ENCODE measurements at regions not wholly inside any gene's neighbourhood (a gene's known extent, or its start where the extent isn't known, plus 50 kb on each side); places are given as distances from the start of the nearest gene placed in this dataset.

- WGBS (ENCODE audit: low lambda C conversion rate), result 4% methylated on average over 7 of the region's 7 CpGs
- ATAC-seq, result no peak
- no peak for FAIRE-seq
- Histone ChIP-seq H3K4me3 (replicated peaks in 1 of 3; ENCODE audit: insufficient read depth in 1 of 3, low read depth in 2 of 3, low read length in 3 of 3) (no peak overlapping the region), H4K20me1 (ENCODE audit: insufficient read depth, low read length) (no peaks in the 10 kb centered on the region), H3K27ac (ENCODE audit: extremely low read length, insufficient read depth, low read length) (no peak overlapping the region), H3K27me3 (ENCODE audit: control insufficient read depth in 1 of 2, insufficient read depth in 2 of 2, low read length in 2 of 2) (no peaks in the 10 kb centered on the region; a peak in 1 of 5 replicates), H3K36me3 (replicated peaks in 1 of 2; ENCODE audit: control insufficient read depth in 1 of 2, insufficient read depth in 2 of 2, low read length in 2 of 2) (no peaks in the 10 kb centered on the region), H3K9ac (ENCODE audit: insufficient read depth, low read depth, low read length) (no peak overlapping the region), H3K9me3 (ENCODE audit: low read length) (no peaks in the 10 kb centered on the region), H2AFZ (ENCODE audit: low read length) (no peak overlapping the region), H3K79me2 (ENCODE audit: insufficient read depth, low read length) (no peaks in the 10 kb centered on the region), H3K4me2 (ENCODE audit: low read depth, low read length) (no peak overlapping the region), H3K4me1 (ENCODE audit: insufficient read depth, low read length) (no peaks in the 10 kb centered on the region)
- POLR2A ChIA-PET, result no interaction called here
- no TSS peak for BruUV-seq (replicated peaks)
- peak; percentile 17 for DNase-seq (ENCODE audit: low spot score)
- in situ Hi-C loops (cut with HindIII; ENCODE audit: extremely low pct_ligation_motif_present, low pct_unique_long_range_greater_than_20kb), result no loop called here
- intact Hi-C loops (cut with micrococcal nuclease; ENCODE audit: unreplicated experiment), result no loop called here
- CTCF ChIA-PET (ENCODE audit: low intra/inter-chr PET ratio, low total read pairs), result no interaction called here
- TF ChIP-seq RNF219 (CRISPR knock-in tag; IDR thresholded peaks at IDR 0.05) (no peak), ATM (IDR thresholded peaks at IDR 0.05; ENCODE audit: borderline replicate concordance) (no peak), ZNF816 (CRISPR knock-in tag; IDR thresholded peaks at IDR 0.05; ENCODE audit: borderline replicate concordance) (no peak), NAIF1 (CRISPR knock-in tag; IDR thresholded peaks at IDR 0.05; ENCODE audit: borderline replicate concordance) (no peak), SP5 (CRISPR knock-in tag; IDR thresholded peaks at IDR 0.05; ENCODE audit: borderline replicate concordance, low read depth) (no peak), FIP1L1 (IDR thresholded peaks at IDR 0.05; ENCODE audit: borderline replicate concordance, insufficient read depth, low read depth, low read length) (no peak), TSC22D2 (CRISPR knock-in tag; IDR thresholded peaks at IDR 0.05; ENCODE audit: borderline replicate concordance) (no peak), THAP8 (CRISPR knock-in tag; IDR thresholded peaks at IDR 0.05; ENCODE audit: borderline replicate concordance) (no peak), ZNF382 (CRISPR knock-in tag; IDR thresholded peaks at IDR 0.05; ENCODE audit: borderline replicate concordance) (no peak), MTERF4 (CRISPR knock-in tag; IDR thresholded peaks at IDR 0.05) (no peak), CENPX (CRISPR knock-in tag; IDR thresholded peaks at IDR 0.05) (no peak)
Measured at GRCh38 chr2:176621350-176621749, 352.1 kb downstream of the MTX2 start.

Data from HepG2 (cell line).